ENCODE measurements at regions not wholly inside any gene's neighbourhood (a gene's known extent, or its start where the extent isn't known, plus 50 kb on each side); places are given as distances from the start of the nearest gene placed in this dataset.

- Histone ChIP-seq H4K20me1 (ENCODE audit: low read length) (no peaks in the 10 kb centered on the region), H3K9me3 (ENCODE audit: low read length) (no peaks in the 10 kb centered on the region), H2AFZ (ENCODE audit: low read length) (no peak overlapping the region), H3K27me3 (ENCODE audit: low read length) (no peaks in the 10 kb centered on the region), H3K36me3 (ENCODE audit: low read depth, low read length) (no peaks in the 10 kb centered on the region), H3F3A (ENCODE audit: low read length, unreplicated experiment) (no peaks in the 10 kb centered on the region), H3K4me3 (ENCODE audit: low read length) (no peak overlapping the region), H3K4me1 (ENCODE audit: insufficient read depth, low read length) (peaks cover 13% of the 10 kb centered on the region), H3K9ac (ENCODE audit: low read length) (no peak overlapping the region), H3K27ac (ENCODE audit: low read length) (no peak overlapping the region), H3K9me2 (replicated peaks; ENCODE audit: low read length) (no peaks in the 10 kb centered on the region), H3K4me2 (ENCODE audit: low read length) (no peak overlapping the region), H3K79me2 (ENCODE audit: low read length) (no peaks in the 10 kb centered on the region)
- no peak for TF ChIP-seq EZH2 (IDR thresholded peaks at IDR 0.05; ENCODE audit: low read length, unreplicated experiment)
- TF ChIP-seq CTCF (conservative IDR thresholded peaks at IDR 0.05; ENCODE audit: low read depth, low read length) = no peak
- TF ChIP-seq EZH2phosphoT487 (IDR thresholded peaks at IDR 0.05; ENCODE audit: borderline replicate concordance, low read length) = no peak
- no peak for DNase-seq
- no TSS peak for BruUV-seq (replicated peaks)
- ATAC-seq = no peak
- intact Hi-C loops (cut with micrococcal nuclease) = no loop called here
- POLR2A ChIA-PET (ENCODE audit: unreplicated experiment) = no interaction called here
- CTCF ChIA-PET = no interaction called here
Observed at GRCh38 chr1:244221991-244222390, 170.9 kb downstream of the ZBTB18 start.

GRCh38 chr1:244224487-244225430 lies 173.7 kb downstream of the ZBTB18 start:
- BruUV-seq (replicated peaks) = no TSS peak
- Histone ChIP-seq H3K27me3 (ENCODE audit: low read length) (no peaks in the 10 kb centered on the region), H3K27ac (ENCODE audit: low read length) (no peak overlapping the region), H3K4me2 (ENCODE audit: low read length) (no peak overlapping the region), H4K20me1 (ENCODE audit: low read length) (no peaks in the 10 kb centered on the region), H3K36me3 (ENCODE audit: low read depth, low read length) (no peaks in the 10 kb centered on the region), H3F3A (ENCODE audit: low read length, unreplicated experiment) (no peaks in the 10 kb centered on the region), H3K4me3 (ENCODE audit: low read length) (no peak overlapping the region), H3K9ac (ENCODE audit: low read length) (no peak overlapping the region), H3K9me3 (ENCODE audit: low read length) (no peaks in the 10 kb centered on the region), H3K79me2 (ENCODE audit: low read length) (no peaks in the 10 kb centered on the region), H2AFZ (ENCODE audit: low read length) (no peak overlapping the region), H3K9me2 (replicated peaks; ENCODE audit: low read length) (no peaks in the 10 kb centered on the region), H3K4me1 (ENCODE audit: insufficient read depth, low read length) (peaks cover 17% of the 10 kb centered on the region)
- POLR2A ChIA-PET (ENCODE audit: unreplicated experiment) = no interaction called here
- ATAC-seq (no peak), DNase-seq (no peak)
- TF ChIP-seq EZH2phosphoT487 (IDR thresholded peaks at IDR 0.05; ENCODE audit: borderline replicate concordance, low read length) = no peak
- TF ChIP-seq EZH2 (IDR thresholded peaks at IDR 0.05; ENCODE audit: low read length, unreplicated experiment) = no peak
- no peak for TF ChIP-seq CTCF (conservative IDR thresholded peaks at IDR 0.05; ENCODE audit: low read depth, low read length)
- intact Hi-C loops (cut with micrococcal nuclease) = loop anchor here (5.0 kb wide), 1 partner anchor 377 kb away; no protein-coding TSS in a partner anchor
- CTCF ChIA-PET = no interaction called here

- ChIA-PET POLR2A (ENCODE audit: unreplicated experiment) (no interaction called here), CTCF (interaction anchor here (0.6 kb wide), 1 partner anchor 15 kb away, joined by 3 read pairs; no protein-coding TSS in a partner anchor)
- H4K20me1 ChIP-seq (ENCODE audit: low read length) = no peaks in the 10 kb centered on the region
- no peaks in the 10 kb centered on the region for H3K9me2 ChIP-seq (replicated peaks; ENCODE audit: low read length)
- H3K36me3 ChIP-seq (ENCODE audit: low read depth, low read length) = no peaks in the 10 kb centered on the region
- no peaks in the 10 kb centered on the region for H3K79me2 ChIP-seq (ENCODE audit: low read length)
- H3K4me2 ChIP-seq (ENCODE audit: low read length) = peak overlapping the region; percentile 40
- H3K4me1 ChIP-seq (ENCODE audit: insufficient read depth, low read length) = peaks cover 28% of the 10 kb centered on the region
- intact Hi-C loops (cut with micrococcal nuclease) = loop anchor here (2.0 to 5.0 kb wide), 2 partner anchors 16 to 379 kb away; no protein-coding TSS in a partner anchor
- peak overlapping the region; percentile 50 for H3K27ac ChIP-seq (ENCODE audit: low read length)
- ATAC-seq (peak; percentile 78), DNase-seq (peak; percentile 89)
- H3F3A ChIP-seq (ENCODE audit: low read length, unreplicated experiment) = no peaks in the 10 kb centered on the region
- H3K9me3 ChIP-seq (ENCODE audit: low read length) = no peaks in the 10 kb centered on the region
- peak overlapping the region; percentile 0; the same call in 1 of the 2 replicates for H3K4me3 ChIP-seq (ENCODE audit: low read length)
- TF ChIP-seq EZH2phosphoT487 (IDR thresholded peaks at IDR 0.05; ENCODE audit: borderline replicate concordance, low read length) (no peak), EZH2 (IDR thresholded peaks at IDR 0.05; ENCODE audit: low read length, unreplicated experiment) (no peak), CTCF (conservative IDR thresholded peaks at IDR 0.05; ENCODE audit: low read depth, low read length) (no peak)
- no TSS peak for BruUV-seq (replicated peaks)
- H3K9ac ChIP-seq (ENCODE audit: low read length) = no peak overlapping the region
- no peak overlapping the region for H2AFZ ChIP-seq (ENCODE audit: low read length)
- H3K27me3 ChIP-seq (ENCODE audit: low read length) = no peaks in the 10 kb centered on the region
Observed at GRCh38 chr1:244226435-244226834, 175.4 kb downstream of the ZBTB18 start.

Measured in PC-3 (cell line).